Thoracic aorta (tissue), 2 donors: ENCODE measurements at regions not wholly inside any gene's neighbourhood (a gene's known extent, or its start where the extent isn't known, plus 50 kb on each side); places are given as distances from the start of the nearest gene placed in this dataset.

Experiments used
- ATAC-seq: fragments of 150-250 bp; one replicate; pipeline ENCODE4 v1.8.0; 2017; ENCODE audit warnings: low read depth; ENCODE audit not compliant: insufficient number of reproducible peaks, low FRiP score
- DNase-seq: peaks from one replicate; pipeline ENCODE4 v3.0.0-alpha.2; 2020; ENCODE audit warnings: low spot score
- H3K27ac ChIP-seq, 2 donors: fragments of 200-600 bp; sonication (generic); 1 replicate in 1 of 2; 2 replicates in 1 of 2; pipeline ENCODE4 v1.5.1; 2016; ENCODE audit warnings: mild to moderate bottlenecking in 2 of 2, moderate library complexity in 2 of 2
- H3K27me3 ChIP-seq: fragments of 200-600 bp; sonication (generic); replicated peaks from 2 replicates; pipeline ENCODE4 v1.6.0; 2016; ENCODE audit warnings: mild to moderate bottlenecking; ENCODE audit not compliant: insufficient read depth
- H3K36me3 ChIP-seq: fragments of 200-600 bp; sonication (generic); one replicate; pipeline ENCODE4 v1.5.1; 2016
- H3K4me1 ChIP-seq, 2 donors: fragments of 200-600 bp; sonication (generic); 1 replicate in 1 of 2; 2 replicates in 1 of 2; pipeline versions ENCODE4 v1.5.1 to v1.6.0; 2016; ENCODE audit warnings: low read depth in 2 of 2, mild to moderate bottlenecking in 1 of 2; ENCODE audit not compliant: control insufficient read depth in 1 of 2
- H3K4me3 ChIP-seq: fragments of 200-600 bp; sonication (generic); 2 replicates; pipeline ENCODE4 v1.5.1; 2016; ENCODE audit warnings: mild to moderate bottlenecking
- H3K9me3 ChIP-seq: fragments of 200-600 bp; sonication (generic); 2 replicates; pipeline ENCODE4 v1.5.1; 2016
- TF ChIP-seq, protein P1 (sequence below): fragments of 200-600 bp; sonication (generic); IDR thresholded peaks from one replicate; pipeline ENCODE4 v1.5.1; 2019; ENCODE audit warnings: antibody characterized with exemption

DNA sequence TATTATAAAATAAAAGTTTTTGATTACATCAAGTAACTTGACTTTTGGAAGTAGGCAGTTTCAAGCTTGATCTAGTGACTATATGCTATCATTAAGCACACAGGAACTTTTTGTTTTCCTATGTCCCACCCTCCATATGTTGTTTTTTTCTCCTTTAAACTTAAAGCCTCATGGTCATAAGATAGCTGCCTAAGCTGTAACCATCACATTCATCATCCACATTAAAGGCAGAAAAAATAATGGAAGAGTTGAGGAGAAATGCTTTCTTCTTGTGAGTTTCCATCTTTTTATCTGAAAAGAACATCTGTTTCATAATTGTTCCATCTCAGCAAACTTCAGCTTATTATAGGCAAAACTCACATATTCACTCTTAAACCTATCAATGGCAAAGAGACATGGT, 630.4 kb downstream of the STK39 start:
- no peak overlapping the region for H3K27ac ChIP-seq
- no peaks in the 10 kb centered on the region for H3K4me1 ChIP-seq
- no peaks in the 10 kb centered on the region for H3K36me3 ChIP-seq
- no peak overlapping the region for H3K4me3 ChIP-seq
- TF ChIP-seq, protein P1, sequence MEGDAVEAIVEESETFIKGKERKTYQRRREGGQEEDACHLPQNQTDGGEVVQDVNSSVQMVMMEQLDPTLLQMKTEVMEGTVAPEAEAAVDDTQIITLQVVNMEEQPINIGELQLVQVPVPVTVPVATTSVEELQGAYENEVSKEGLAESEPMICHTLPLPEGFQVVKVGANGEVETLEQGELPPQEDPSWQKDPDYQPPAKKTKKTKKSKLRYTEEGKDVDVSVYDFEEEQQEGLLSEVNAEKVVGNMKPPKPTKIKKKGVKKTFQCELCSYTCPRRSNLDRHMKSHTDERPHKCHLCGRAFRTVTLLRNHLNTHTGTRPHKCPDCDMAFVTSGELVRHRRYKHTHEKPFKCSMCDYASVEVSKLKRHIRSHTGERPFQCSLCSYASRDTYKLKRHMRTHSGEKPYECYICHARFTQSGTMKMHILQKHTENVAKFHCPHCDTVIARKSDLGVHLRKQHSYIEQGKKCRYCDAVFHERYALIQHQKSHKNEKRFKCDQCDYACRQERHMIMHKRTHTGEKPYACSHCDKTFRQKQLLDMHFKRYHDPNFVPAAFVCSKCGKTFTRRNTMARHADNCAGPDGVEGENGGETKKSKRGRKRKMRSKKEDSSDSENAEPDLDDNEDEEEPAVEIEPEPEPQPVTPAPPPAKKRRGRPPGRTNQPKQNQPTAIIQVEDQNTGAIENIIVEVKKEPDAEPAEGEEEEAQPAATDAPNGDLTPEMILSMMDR: no peak
- H3K27me3 ChIP-seq: no peaks in the 10 kb centered on the region
- DNase-seq (no peak), ATAC-seq (no peak)
- H3K9me3 ChIP-seq: no peaks in the 10 kb centered on the region

DNA sequence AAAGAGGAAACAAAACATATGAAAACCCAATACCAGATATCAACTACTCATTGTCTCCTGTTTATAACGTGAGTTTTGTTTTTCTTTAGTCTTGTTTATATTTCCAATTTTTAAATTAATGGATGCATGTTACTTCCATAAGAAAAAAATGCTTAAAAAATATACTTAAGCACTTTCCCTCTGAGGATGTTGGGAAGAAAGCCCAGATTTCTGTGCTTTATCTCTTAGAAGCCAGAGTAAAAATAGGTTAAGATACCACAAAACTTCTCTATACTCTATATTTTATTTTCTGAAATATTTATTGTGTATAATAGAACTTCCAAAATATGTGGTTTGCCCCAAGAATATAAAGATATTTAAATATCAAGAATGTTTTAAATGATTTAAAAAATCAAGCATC, 633.9 kb downstream of the STK39 start:
- H3K4me1 ChIP-seq: no peaks in the 10 kb centered on the region
- H3K4me3 ChIP-seq: no peak overlapping the region
- ATAC-seq (no peak), DNase-seq (no peak)
- no peak overlapping the region for H3K27ac ChIP-seq
- no peaks in the 10 kb centered on the region for H3K9me3 ChIP-seq
- H3K27me3 ChIP-seq: no peaks in the 10 kb centered on the region
- TF ChIP-seq, protein P1: no peak
- H3K36me3 ChIP-seq: no peaks in the 10 kb centered on the region

DNA sequence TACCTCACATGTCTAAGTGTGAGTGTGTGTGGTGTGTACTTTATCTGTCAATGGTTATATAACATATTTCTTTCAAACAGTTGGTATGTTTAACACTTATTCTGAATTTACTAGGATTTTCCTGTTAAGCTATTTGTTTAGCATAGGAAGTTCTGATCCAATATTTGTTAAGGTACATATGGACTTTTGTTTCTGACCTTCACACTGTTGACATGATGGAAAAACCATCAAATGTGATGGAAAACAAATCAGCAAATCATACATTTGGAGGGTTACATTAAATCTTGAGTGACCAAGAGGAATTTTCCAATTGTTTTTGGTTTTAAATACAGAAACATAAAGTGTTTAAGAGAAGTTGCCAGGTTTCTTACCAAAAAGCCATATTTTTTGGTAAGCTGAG, 638.9 kb downstream of the STK39 start:
- ATAC-seq (no peak), DNase-seq (no peak)
- TF ChIP-seq, protein P1: no peak
- no peaks in the 10 kb centered on the region for H3K9me3 ChIP-seq
- H3K27me3 ChIP-seq: no peaks in the 10 kb centered on the region
- no peak overlapping the region for H3K4me3 ChIP-seq
- no peaks in the 10 kb centered on the region for H3K36me3 ChIP-seq
- H3K4me1 ChIP-seq: no peaks in the 10 kb centered on the region
- no peak overlapping the region for H3K27ac ChIP-seq

DNA sequence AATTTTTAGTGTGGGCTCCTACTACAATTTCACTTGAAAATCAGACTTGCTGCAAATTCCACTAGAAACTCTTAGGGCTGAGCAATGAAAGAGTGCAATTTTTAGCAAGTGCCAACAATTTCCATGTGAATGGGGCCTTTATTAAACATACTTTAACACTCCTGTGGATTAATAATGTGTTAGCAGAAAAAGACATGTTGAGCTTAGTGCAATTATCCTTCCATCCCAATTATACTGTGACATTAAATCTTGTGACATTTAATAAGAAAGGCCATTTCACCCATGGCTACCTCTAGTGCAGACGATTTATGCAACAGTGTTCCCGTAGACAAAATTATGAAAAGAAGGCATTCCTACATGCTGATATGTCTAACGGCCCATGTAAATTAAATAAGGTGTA, 639.7 kb downstream of the STK39 start:
- no peaks in the 10 kb centered on the region for H3K4me1 ChIP-seq
- no peaks in the 10 kb centered on the region for H3K36me3 ChIP-seq
- no peak overlapping the region for H3K27ac ChIP-seq
- no peak overlapping the region for H3K4me3 ChIP-seq
- ATAC-seq (no peak), DNase-seq (no peak)
- H3K9me3 ChIP-seq: no peaks in the 10 kb centered on the region
- TF ChIP-seq, protein P1: no peak
- no peaks in the 10 kb centered on the region for H3K27me3 ChIP-seq

DNA sequence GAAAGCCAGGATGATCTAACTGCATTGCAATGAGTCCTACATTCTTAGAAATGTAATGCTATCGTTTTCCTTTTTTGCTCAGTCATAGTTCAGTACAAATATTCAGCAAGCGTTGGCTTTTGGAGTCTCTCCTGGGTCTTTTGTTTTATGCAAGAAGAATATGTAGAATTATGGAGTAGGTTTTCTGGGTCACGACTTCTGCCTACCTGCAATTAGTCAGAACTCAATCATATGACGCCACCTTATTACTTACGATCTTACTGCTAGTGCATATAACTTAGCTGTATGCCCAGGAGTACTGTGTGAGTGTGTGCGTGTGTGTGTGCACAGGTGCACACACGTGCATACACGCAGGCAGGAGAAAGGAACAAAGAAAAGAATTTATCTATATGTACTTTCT, 640.2 kb downstream of the STK39 start:
- ATAC-seq: no peak
- H3K27me3 ChIP-seq: no peaks in the 10 kb centered on the region
- H3K4me1 ChIP-seq: no peaks in the 10 kb centered on the region
- TF ChIP-seq, protein P1: no peak
- no peak overlapping the region for H3K27ac ChIP-seq
- no peaks in the 10 kb centered on the region for H3K9me3 ChIP-seq
- no peaks in the 10 kb centered on the region for H3K36me3 ChIP-seq
- no peak overlapping the region for H3K4me3 ChIP-seq
- no peak for DNase-seq
